ENCODE measurements at regions not wholly inside any gene's neighbourhood (a gene's known extent, or its start where the extent isn't known, plus 50 kb on each side); places are given as distances from the start of the nearest gene placed in this dataset.
"Not testable (repeated sequence)": the region's sequence is repeated elsewhere in the genome, so short reads cannot be mapped to it uniquely, and the experiment has no call there.

DNA sequence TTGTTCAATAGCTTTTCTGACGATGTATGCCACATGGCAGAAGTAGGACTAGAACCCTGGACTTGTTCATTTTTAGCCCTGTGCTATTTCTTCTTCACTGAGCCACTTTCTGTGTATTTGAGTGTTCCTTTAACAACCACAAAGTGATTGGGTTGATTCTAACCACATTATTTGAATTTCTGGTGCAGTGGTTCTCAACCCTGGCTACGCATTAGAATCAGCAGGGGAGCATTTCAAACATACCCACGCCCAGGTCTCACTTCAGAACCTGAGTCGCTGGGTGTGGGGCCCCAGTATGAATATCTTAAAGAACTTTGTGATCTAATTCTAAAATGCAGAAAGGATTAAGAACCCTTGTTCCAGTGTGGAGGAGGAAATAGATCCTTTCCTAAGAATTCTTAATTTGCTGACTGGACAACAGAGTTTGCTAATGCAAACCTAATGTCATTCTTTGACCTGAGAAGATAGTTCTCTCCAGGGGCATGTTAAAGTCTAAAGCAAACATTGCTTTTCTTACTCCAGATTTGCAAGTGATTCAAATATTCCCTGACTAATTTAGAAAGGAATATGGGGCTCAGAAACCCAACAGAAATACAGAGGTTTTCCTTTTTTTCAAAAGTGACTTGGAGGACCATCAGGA lies 75.4 kb upstream of the GDNF start:
- no peak overlapping the region for H3K27ac ChIP-seq
- TF ChIP-seq EP300 (IDR thresholded peaks at IDR 0.05) (no peak), POLR2A (IDR thresholded peaks at IDR 0.05) (no peak), CTCF (IDR thresholded peaks at IDR 0.05) (no peak), POLR2AphosphoS5 (IDR thresholded peaks at IDR 0.05) (no peak)
- H3K9me3 ChIP-seq = no peaks in the 10 kb centered on the region
- intact Hi-C loops (cut with DNase I; ENCODE audit: low total_unique reads) = no loop called here
- DNase-seq = no peak
- no peak overlapping the region for H3K4me3 ChIP-seq
- no peaks in the 10 kb centered on the region for H3K27me3 ChIP-seq
- 52 to 70% (median 61%) methylated on average over 4 of the region's 4 CpGs for WGBS, 5 donors
- no peaks in the 10 kb centered on the region for H3K36me3 ChIP-seq
- H3K4me1 ChIP-seq = no peaks in the 10 kb centered on the region

DNA sequence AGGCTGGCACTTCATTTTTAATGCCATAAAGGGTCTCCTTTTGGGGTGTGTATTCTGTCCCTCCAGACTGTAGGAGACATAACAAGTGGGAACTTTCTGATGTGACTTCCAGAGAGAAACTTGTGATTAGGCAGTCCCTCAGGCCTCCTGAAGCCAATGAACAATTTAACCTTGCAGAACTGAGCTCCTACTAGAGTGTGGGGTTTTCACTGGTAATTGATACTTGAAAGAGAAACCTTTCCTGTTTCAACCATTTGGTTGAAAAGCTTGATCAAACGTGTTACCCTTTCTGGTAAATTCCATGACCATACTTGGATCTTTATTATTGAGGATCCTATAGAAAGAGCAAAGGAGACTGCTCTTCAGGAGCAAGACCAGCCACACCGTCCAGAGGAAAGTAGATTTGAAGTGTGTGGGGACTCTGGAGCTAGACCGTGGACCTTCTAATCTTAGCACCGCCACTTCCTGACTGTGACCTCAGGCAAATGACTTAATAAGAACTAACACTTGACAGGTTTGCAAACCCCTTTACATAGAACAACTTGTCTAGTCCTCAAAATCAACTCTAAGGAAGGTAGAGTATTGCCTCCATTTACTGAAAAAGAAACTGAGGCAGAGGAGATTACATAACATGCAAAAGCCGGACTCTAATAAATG lies 69.9 kb upstream of the GDNF start:
- WGBS, 5 donors = 48 to 55% (median 52%) methylated on average over 4 of the region's 5 CpGs

DNA sequence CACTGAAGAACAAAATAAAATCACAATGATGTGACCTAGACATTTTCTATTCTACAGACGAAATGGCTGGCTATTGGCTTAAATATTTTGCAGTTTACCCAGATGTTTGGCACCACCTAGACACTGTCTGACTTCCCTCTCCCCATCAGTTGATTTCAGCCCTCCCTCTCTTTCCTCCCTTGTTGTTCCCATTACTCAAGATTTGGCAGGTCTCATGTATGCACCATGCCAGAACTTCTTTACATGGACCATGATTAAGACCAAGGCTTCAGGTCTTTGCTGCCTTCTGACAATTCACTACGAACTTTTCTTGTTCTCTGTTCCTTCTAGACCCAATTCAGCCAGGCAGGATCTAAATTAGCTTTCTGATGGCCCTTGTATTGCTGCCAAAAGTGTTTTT lies 66.6 kb upstream of the GDNF start:
- WGBS, 5 donors = 46 to 68% (median 52%) methylated on average over 2 of the region's 2 CpGs
- DNase-seq = no peak
- Histone ChIP-seq H3K4me1 (no peaks in the 10 kb centered on the region), H3K27me3 (no peaks in the 10 kb centered on the region), H3K36me3 (no peaks in the 10 kb centered on the region), H3K4me3 (no peak overlapping the region), H3K9me3 (no peaks in the 10 kb centered on the region), H3K27ac (no peak overlapping the region)
- intact Hi-C loops (cut with DNase I; ENCODE audit: low total_unique reads) = no loop called here
- TF ChIP-seq CTCF (IDR thresholded peaks at IDR 0.05) (no peak), EP300 (IDR thresholded peaks at IDR 0.05) (no peak), POLR2AphosphoS5 (IDR thresholded peaks at IDR 0.05) (no peak), POLR2A (IDR thresholded peaks at IDR 0.05) (no peak)

More for the DNA sequence above, 69.9 kb upstream of the GDNF start:
- H3K27me3 ChIP-seq; intact Hi-C loops (cut with DNase I; ENCODE audit: low total_unique reads); H3K36me3 ChIP-seq; H3K27ac ChIP-seq; H3K4me1 ChIP-seq; H3K9me3 ChIP-seq; DNase-seq; H3K4me3 ChIP-seq: not testable (repeated sequence)

- no peaks in the 10 kb centered on the region for H3K36me3 ChIP-seq
- TF ChIP-seq CTCF (IDR thresholded peaks at IDR 0.05) (no peak), POLR2AphosphoS5 (IDR thresholded peaks at IDR 0.05) (no peak), POLR2A (IDR thresholded peaks at IDR 0.05) (no peak), EP300 (IDR thresholded peaks at IDR 0.05) (no peak)
- H3K27me3 ChIP-seq = no peaks in the 10 kb centered on the region
- H3K27ac ChIP-seq = no peak overlapping the region
- 79 to 90% (median 88%) methylated on average over 3 of the region's 3 CpGs for WGBS, 5 donors
- H3K9me3 ChIP-seq = no peaks in the 10 kb centered on the region
- no peaks in the 10 kb centered on the region for H3K4me1 ChIP-seq
- no peak for DNase-seq
- intact Hi-C loops (cut with DNase I; ENCODE audit: low total_unique reads) = no loop called here
- no peak overlapping the region for H3K4me3 ChIP-seq
Measured at GRCh38 chr5:37905230-37905629, 65.4 kb upstream of the GDNF start.

DNA sequence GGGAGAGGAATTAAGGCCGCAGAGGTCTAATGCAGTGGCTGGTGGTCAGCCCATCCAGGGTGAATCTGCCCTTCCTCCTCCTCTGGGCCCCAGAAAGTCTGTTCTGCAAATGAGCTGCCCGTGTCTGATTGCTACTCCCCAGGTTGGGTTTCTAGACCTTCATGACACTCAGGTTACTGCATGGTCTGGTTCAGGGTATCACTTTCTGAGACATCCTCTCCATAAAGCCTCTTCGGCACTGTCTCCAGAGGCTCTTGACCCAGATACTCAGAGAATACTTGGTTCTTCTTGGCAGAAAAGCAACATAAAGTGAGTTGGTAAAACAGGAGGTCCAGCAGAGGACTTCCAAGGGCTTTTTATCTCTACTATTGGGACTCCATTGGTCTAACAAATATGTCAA lies 62.5 kb upstream of the GDNF start:
- Histone ChIP-seq H3K4me3 (no peak overlapping the region), H3K9me3 (no peaks in the 10 kb centered on the region), H3K4me1 (no peaks in the 10 kb centered on the region), H3K27me3 (no peaks in the 10 kb centered on the region), H3K36me3 (no peaks in the 10 kb centered on the region), H3K27ac (no peak overlapping the region)
- DNase-seq = no peak
- 79 to 91% (median 87%) methylated on average over 3 of the region's 3 CpGs for WGBS, 5 donors
- intact Hi-C loops (cut with DNase I; ENCODE audit: low total_unique reads) = no loop called here
- TF ChIP-seq POLR2AphosphoS5 (IDR thresholded peaks at IDR 0.05) (no peak), CTCF (IDR thresholded peaks at IDR 0.05) (no peak)
